ENCODE measurements at regions not wholly inside any gene's neighbourhood (a gene's known extent, or its start where the extent isn't known, plus 50 kb on each side); places are given as distances from the start of the nearest gene placed in this dataset.
"Not testable (repeated sequence)": the region's sequence is repeated elsewhere in the genome, so short reads cannot be mapped to it uniquely, and the experiment has no call there.

GRCh38 chr6:102981490-102982015, 1588.0 kb downstream of the GRIK2 start:
- no peak for DNase-seq

GRCh38 chr6:102980951-102981350, 1587.4 kb downstream of the GRIK2 start:
- DNase-seq = no peak

- no peak for DNase-seq
Measured at GRCh38 chr6:102961902-102962301, 1568.4 kb downstream of the GRIK2 start.

GRCh38 chr6:102950967-102951366, 1557.5 kb downstream of the GRIK2 start:
- DNase-seq = no peak

- DNase-seq = no peak
Measured at GRCh38 chr6:102944475-102944874, 1551.0 kb downstream of the GRIK2 start.

GRCh38 chr6:102942206-102942605, 1548.7 kb downstream of the GRIK2 start:
- DNase-seq = no peak

- no peak for DNase-seq
Measured at GRCh38 chr6:102936959-102937358, 1543.5 kb downstream of the GRIK2 start.

- no peak for DNase-seq
Measured at GRCh38 chr6:102928109-102928508, 1534.6 kb downstream of the GRIK2 start.

- DNase-seq = no peak
Measured at GRCh38 chr6:102918161-102918560, 1524.7 kb downstream of the GRIK2 start.

GRCh38 chr6:102911571-102911970, 1518.1 kb downstream of the GRIK2 start:
- no peak for DNase-seq

- not testable (repeated sequence) for DNase-seq
Measured at GRCh38 chr6:102910701-102911139, 1517.2 kb downstream of the GRIK2 start.

- no peak for DNase-seq
Measured at GRCh38 chr6:102907181-102907580, 1513.7 kb downstream of the GRIK2 start.

GRCh38 chr6:102902471-102902870, 1509.0 kb downstream of the GRIK2 start:
- no peak for DNase-seq

- no peak for DNase-seq
Measured at GRCh38 chr6:102895683-102896082, 1502.2 kb downstream of the GRIK2 start.

- no peak for DNase-seq
Measured at GRCh38 chr6:102885165-102885564, 1491.7 kb downstream of the GRIK2 start.

- peak; percentile 38 for DNase-seq
Measured at GRCh38 chr6:102853249-102853955, 1459.9 kb downstream of the GRIK2 start.

GRCh38 chr6:102848796-102849195, 1455.3 kb downstream of the GRIK2 start:
- DNase-seq = no peak

- no peak for DNase-seq
Measured at GRCh38 chr6:102848210-102848609, 1454.7 kb downstream of the GRIK2 start.

- peak; percentile 44 for DNase-seq
Measured at GRCh38 chr6:102841060-102841459, 1447.6 kb downstream of the GRIK2 start.

GRCh38 chr6:102832021-102832420, 1438.5 kb downstream of the GRIK2 start:
- DNase-seq = no peak

- no peak for DNase-seq
Measured at GRCh38 chr6:102820098-102820497, 1426.6 kb downstream of the GRIK2 start.

- DNase-seq = no peak
Measured at GRCh38 chr6:102815207-102815606, 1421.7 kb downstream of the GRIK2 start.

GRCh38 chr6:102813489-102814275, 1420.2 kb downstream of the GRIK2 start:
- DNase-seq = no peak

GRCh38 chr6:102812242-102812641, 1418.7 kb downstream of the GRIK2 start:
- no peak for DNase-seq
